PC-9 (cell line): ENCODE measurements at regions not wholly inside any gene's neighbourhood (a gene's known extent, or its start where the extent isn't known, plus 50 kb on each side); places are given as distances from the start of the nearest gene placed in this dataset.

ENCODE experiments used
- BruUV-seq: library from RNA; stranded (reverse); fragments of 400-500 nt; replicated peaks from 2 replicates; lab custom pipeline; 2021; lab: Mats Ljungman, UMichigan
- CTCF ChIA-PET: fragments of 300-600 bp; sonication (Branson Sonifier 250); formaldehyde crosslinking; loops from one replicate; lab custom pipeline; 2022; ENCODE audit warnings: antibody characterized with exemption; lab: Charles Lee
- POLR2A ChIA-PET: fragments of 300-600 bp; sonication (Branson Sonifier 250); formaldehyde crosslinking; loops from one replicate; lab custom pipeline; 2022; ENCODE audit warnings: antibody characterized with exemption; ENCODE audit not compliant: unreplicated experiment; lab: Charles Lee
- DNase-seq, 2 experiments: peaks; one replicate each; pipeline versions ENCODE4 v3.0.0 to v3.0.0-alpha.2; 2015 to 2022; ENCODE audit warnings: mixed read lengths in 1 of 2
- H2AFZ ChIP-seq: fragments of 200-600 bp; sonication (generic); 2 replicates; pipeline ENCODE4 v1.8.1; 2017; ENCODE audit warnings: antibody characterized with exemption
- H3F3A ChIP-seq: fragments of 200-600 bp; sonication (generic); 2 replicates; pipeline ENCODE4 v1.8.1; 2017; ENCODE audit warnings: antibody characterized with exemption, mild to moderate bottlenecking, low read depth; ENCODE audit not compliant: insufficient read depth
- H3K27ac ChIP-seq: fragments of 200-600 bp; sonication (generic); 2 replicates; pipeline ENCODE4 v1.6.1; 2016; ENCODE audit warnings: mixed run types
- H3K27me3 ChIP-seq: fragments of 200-600 bp; sonication (generic); 2 replicates; pipeline ENCODE4 v1.6.1; 2016; ENCODE audit warnings: low read depth, mixed run types; ENCODE audit not compliant: insufficient read depth
- H3K36me3 ChIP-seq: fragments of 200-600 bp; sonication (generic); 2 replicates; pipeline ENCODE4 v1.6.1; 2016; ENCODE audit warnings: low read depth, mixed run types
- H3K4me1 ChIP-seq: fragments of 200-600 bp; sonication (generic); replicated peaks from 2 replicates; pipeline ENCODE4 v1.6.1; 2016; ENCODE audit warnings: mixed run types; ENCODE audit not compliant: insufficient read depth
- H3K4me2 ChIP-seq: fragments of 200-600 bp; sonication (generic); 2 replicates; pipeline ENCODE4 v1.6.1; 2017; ENCODE audit warnings: mixed run types
- H3K4me3 ChIP-seq: fragments of 200-600 bp; sonication (generic); 2 replicates; pipeline ENCODE4 v1.6.1; 2016; ENCODE audit warnings: mixed run types
- H3K79me2 ChIP-seq: fragments of 200-600 bp; sonication (generic); 2 replicates; pipeline ENCODE4 v1.6.1; 2017; ENCODE audit warnings: low read depth, mixed run types
- H3K9me2 ChIP-seq: fragments of 200-600 bp; sonication (generic); 2 replicates; pipeline ENCODE4 v1.8.1; 2017; ENCODE audit warnings: mild to moderate bottlenecking; ENCODE audit not compliant: insufficient read depth
- H3K9me3 ChIP-seq: fragments of 200-600 bp; sonication (generic); 2 replicates; pipeline ENCODE4 v1.8.1; 2016; ENCODE audit warnings: low read depth; ENCODE audit not compliant: insufficient read depth
- H4K20me1 ChIP-seq: fragments of 200-600 bp; sonication (generic); 2 replicates; pipeline ENCODE4 v1.8.1; 2017; ENCODE audit not compliant: insufficient read depth
- CTCF ChIP-seq: fragments of 200-600 bp; sonication (generic); conservative IDR thresholded peaks from 2 replicates; pipeline ENCODE4 v1.6.1; 2017; ENCODE audit warnings: mixed run types, antibody characterized with exemption, mild to moderate bottlenecking, moderate library complexity
- EZH2 ChIP-seq: fragments of 200-600 bp; sonication (generic); IDR thresholded peaks from 2 replicates; pipeline ENCODE4 v1.8.0; 2017; ENCODE audit warnings: antibody characterized with exemption, low read depth
- intact Hi-C: fragments of 100-400 bp; cut with micrococcal nuclease; formaldehyde crosslinking; loops from one replicate; pipeline ENCODE4 v1.10.0; 2022; ENCODE audit not compliant: unreplicated experiment

GRCh38 chrX:113726898-113727297 is 857.0 kb upstream of the HTR2C start:
- Histone ChIP-seq H3K27me3 (no peaks in the 10 kb centered on the region), H3K4me2 (no peak overlapping the region), H3K79me2 (no peaks in the 10 kb centered on the region), H3K9me2 (no peaks in the 10 kb centered on the region), H3K27ac (no peak overlapping the region), H3F3A (no peaks in the 10 kb centered on the region), H3K4me3 (no peak overlapping the region), H3K9me3 (no peaks in the 10 kb centered on the region), H4K20me1 (no peaks in the 10 kb centered on the region), H2AFZ (no peak overlapping the region), H3K4me1 (no peaks in the 10 kb centered on the region), H3K36me3 (no peaks in the 10 kb centered on the region)
- CTCF ChIA-PET = no interaction called here
- TF ChIP-seq CTCF (no peak), EZH2 (no peak)
- DNase-seq = no peak
- intact Hi-C loops = no loop called here
- POLR2A ChIA-PET = no interaction called here
- no TSS peak for BruUV-seq

GRCh38 chrX:113726466-113726865 is 857.4 kb upstream of the HTR2C start:
- H3K4me1 ChIP-seq = no peaks in the 10 kb centered on the region
- H3K79me2 ChIP-seq = no peaks in the 10 kb centered on the region
- H3K4me3 ChIP-seq = no peak overlapping the region
- ChIA-PET CTCF (no interaction called here), POLR2A (no interaction called here)
- no TSS peak for BruUV-seq
- TF ChIP-seq EZH2 = no peak
- no peaks in the 10 kb centered on the region for H3K27me3 ChIP-seq
- H3K9me3 ChIP-seq = no peaks in the 10 kb centered on the region
- intact Hi-C loops = no loop called here
- H2AFZ ChIP-seq = no peak overlapping the region
- no peaks in the 10 kb centered on the region for H4K20me1 ChIP-seq
- H3K36me3 ChIP-seq = no peaks in the 10 kb centered on the region
- no peak for DNase-seq
- H3K9me2 ChIP-seq = no peaks in the 10 kb centered on the region
- no peak overlapping the region for H3K4me2 ChIP-seq
- no peaks in the 10 kb centered on the region for H3F3A ChIP-seq
- H3K27ac ChIP-seq = no peak overlapping the region

GRCh38 chrX:113726009-113726408 is 857.9 kb upstream of the HTR2C start:
- no TSS peak for BruUV-seq
- Histone ChIP-seq H3K27ac (no peak overlapping the region), H2AFZ (no peak overlapping the region), H3K4me2 (no peak overlapping the region), H3F3A (no peaks in the 10 kb centered on the region), H3K79me2 (no peaks in the 10 kb centered on the region), H3K27me3 (no peaks in the 10 kb centered on the region), H3K4me1 (no peaks in the 10 kb centered on the region), H3K36me3 (no peaks in the 10 kb centered on the region), H4K20me1 (no peaks in the 10 kb centered on the region), H3K9me3 (no peaks in the 10 kb centered on the region), H3K4me3 (no peak overlapping the region), H3K9me2 (no peaks in the 10 kb centered on the region)
- CTCF ChIA-PET = no interaction called here
- DNase-seq = no peak
- POLR2A ChIA-PET = no interaction called here
- intact Hi-C loops = no loop called here
- no peak for TF ChIP-seq EZH2
- TF ChIP-seq CTCF = no peak

GRCh38 chrX:113699939-113700338 is 859.3 kb upstream of the AMOT start:
- Histone ChIP-seq H4K20me1 (no peaks in the 10 kb centered on the region), H3K9me2 (no peaks in the 10 kb centered on the region; the same call in 1 of the 2 replicates), H3K4me2 (no peak overlapping the region), H3F3A (no peaks in the 10 kb centered on the region), H3K4me1 (no peaks in the 10 kb centered on the region), H2AFZ (no peak overlapping the region), H3K79me2 (no peaks in the 10 kb centered on the region), H3K36me3 (no peaks in the 10 kb centered on the region), H3K27me3 (no peaks in the 10 kb centered on the region), H3K4me3 (no peak overlapping the region), H3K9me3 (no peaks in the 10 kb centered on the region), H3K27ac (no peak overlapping the region)
- intact Hi-C loops = no loop called here
- BruUV-seq = no TSS peak
- ChIA-PET CTCF (no interaction called here), POLR2A (no interaction called here)
- DNase-seq = no peak
- no peak for TF ChIP-seq CTCF
- TF ChIP-seq EZH2 = no peak
